ENCODE measurements at regions not wholly inside any gene's neighbourhood (a gene's known extent, or its start where the extent isn't known, plus 50 kb on each side); places are given as distances from the start of the nearest gene placed in this dataset.

DNA sequence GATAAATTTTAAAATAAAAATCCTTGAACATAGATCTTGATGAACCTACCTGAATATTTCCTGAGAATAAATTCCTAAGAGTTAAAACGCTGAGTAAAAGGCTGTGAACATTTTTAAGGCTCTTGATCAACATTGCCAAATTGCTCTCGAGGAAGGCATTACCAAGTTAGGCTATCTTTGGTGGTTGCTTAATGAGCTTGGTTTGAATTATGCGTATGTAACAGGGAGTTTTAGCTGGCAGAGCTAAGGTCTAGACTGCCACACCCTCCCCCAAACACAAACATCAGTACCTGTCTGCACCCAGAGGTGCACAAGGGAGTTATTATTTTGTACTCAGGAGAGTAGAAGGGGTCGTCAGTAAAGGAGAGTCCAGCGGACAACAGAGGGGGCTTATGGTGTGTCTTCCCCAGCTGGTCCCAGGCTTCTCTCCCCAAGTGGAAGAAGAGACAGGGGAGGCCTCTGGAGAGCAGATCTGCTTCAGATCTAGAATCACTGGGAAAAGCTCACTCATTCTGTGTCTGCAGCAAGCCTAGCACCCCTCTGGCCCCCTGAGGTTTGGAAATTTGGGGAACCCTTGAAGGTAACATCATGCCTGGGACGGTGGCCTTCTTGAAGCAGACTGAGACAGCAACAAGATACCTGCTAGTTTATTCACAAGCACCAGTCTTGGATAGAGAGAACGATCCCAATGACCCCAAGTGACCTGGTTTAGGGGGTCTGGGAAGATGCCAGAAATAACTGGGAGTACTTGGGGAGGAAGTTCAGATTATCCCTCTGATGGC, 197.2 kb upstream of the ID2 start:
- H3K4me3 ChIP-seq (ENCODE audit: low read length): no peak overlapping the region
- peaks cover 4% of the 10 kb centered on the region for H3K4me1 ChIP-seq (ENCODE audit: control insufficient read depth, insufficient read depth, low read length)
- DNase-seq: no peak
- no peaks in the 10 kb centered on the region for H3K36me3 ChIP-seq (ENCODE audit: control insufficient read depth, insufficient read depth, low read length)
- no peak overlapping the region for H3K27ac ChIP-seq (ENCODE audit: low read length)
- H3K27me3 ChIP-seq (ENCODE audit: control insufficient read depth, insufficient read depth, low read length): no peaks in the 10 kb centered on the region
- 100% methylated on average over 1 of the region's 7 CpGs for WGBS (ENCODE audit: insufficient coverage, low lambda C conversion rate)
- H3K9me3 ChIP-seq (ENCODE audit: control insufficient read depth, low read depth, low read length): no peaks in the 10 kb centered on the region

DNA sequence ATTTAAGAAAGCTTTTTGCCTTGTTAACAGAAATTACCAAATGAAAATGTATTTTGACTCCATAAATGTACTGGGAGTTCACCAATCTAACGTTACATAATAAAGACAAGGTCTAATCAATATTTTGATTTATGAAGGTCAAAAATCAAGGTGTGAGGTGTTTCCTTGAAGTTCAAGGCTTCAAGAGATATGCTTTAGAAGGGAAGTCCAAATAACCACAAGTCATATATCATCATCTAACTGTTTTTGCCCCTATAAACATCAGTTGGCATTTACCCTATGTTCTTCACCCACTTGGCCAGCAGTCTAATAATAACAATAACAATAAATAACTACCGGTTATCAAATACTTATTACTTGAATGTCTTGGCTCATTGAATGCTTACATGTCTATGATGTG, 196.1 kb upstream of the ID2 start:
- H3K9me3 ChIP-seq (ENCODE audit: control insufficient read depth, low read depth, low read length): no peaks in the 10 kb centered on the region
- no peaks in the 10 kb centered on the region for H3K36me3 ChIP-seq (ENCODE audit: control insufficient read depth, insufficient read depth, low read length)
- WGBS (ENCODE audit: insufficient coverage, low lambda C conversion rate): 100% methylated on average over 1 of the region's 2 CpGs
- DNase-seq: no peak
- H3K27ac ChIP-seq (ENCODE audit: low read length): no peak overlapping the region
- H3K4me1 ChIP-seq (ENCODE audit: control insufficient read depth, insufficient read depth, low read length): peaks cover 5% of the 10 kb centered on the region
- no peaks in the 10 kb centered on the region for H3K27me3 ChIP-seq (ENCODE audit: control insufficient read depth, insufficient read depth, low read length)
- H3K4me3 ChIP-seq (ENCODE audit: low read length): no peak overlapping the region

DNA sequence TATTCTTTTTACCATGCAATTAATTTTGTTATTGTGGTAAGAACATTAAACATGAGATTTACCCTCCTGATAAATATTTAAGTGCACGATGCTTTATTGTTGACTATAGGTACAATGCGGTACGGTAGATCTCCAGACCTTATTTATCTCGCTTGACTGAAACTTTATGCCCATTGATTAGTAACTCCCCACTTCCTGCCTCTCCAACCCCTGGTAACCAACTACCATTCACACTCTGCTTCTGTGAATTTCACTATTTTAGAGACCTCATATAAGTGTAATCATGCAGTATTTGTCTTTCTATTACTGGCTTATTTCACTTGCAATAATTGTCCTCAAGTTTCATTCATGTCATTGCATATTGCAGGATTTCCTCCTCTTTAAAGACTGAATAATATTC, 195.7 kb upstream of the ID2 start:
- WGBS (ENCODE audit: insufficient coverage, low lambda C conversion rate): 96% methylated on average over 4 of the region's 4 CpGs
- Histone ChIP-seq H3K27ac (ENCODE audit: low read length) (no peak overlapping the region), H3K4me1 (ENCODE audit: control insufficient read depth, insufficient read depth, low read length) (peaks cover 9% of the 10 kb centered on the region), H3K4me3 (ENCODE audit: low read length) (no peak overlapping the region), H3K27me3 (ENCODE audit: control insufficient read depth, insufficient read depth, low read length) (no peaks in the 10 kb centered on the region), H3K9me3 (ENCODE audit: control insufficient read depth, low read depth, low read length) (no peaks in the 10 kb centered on the region), H3K36me3 (ENCODE audit: control insufficient read depth, insufficient read depth, low read length) (no peaks in the 10 kb centered on the region)
- DNase-seq: no peak

DNA sequence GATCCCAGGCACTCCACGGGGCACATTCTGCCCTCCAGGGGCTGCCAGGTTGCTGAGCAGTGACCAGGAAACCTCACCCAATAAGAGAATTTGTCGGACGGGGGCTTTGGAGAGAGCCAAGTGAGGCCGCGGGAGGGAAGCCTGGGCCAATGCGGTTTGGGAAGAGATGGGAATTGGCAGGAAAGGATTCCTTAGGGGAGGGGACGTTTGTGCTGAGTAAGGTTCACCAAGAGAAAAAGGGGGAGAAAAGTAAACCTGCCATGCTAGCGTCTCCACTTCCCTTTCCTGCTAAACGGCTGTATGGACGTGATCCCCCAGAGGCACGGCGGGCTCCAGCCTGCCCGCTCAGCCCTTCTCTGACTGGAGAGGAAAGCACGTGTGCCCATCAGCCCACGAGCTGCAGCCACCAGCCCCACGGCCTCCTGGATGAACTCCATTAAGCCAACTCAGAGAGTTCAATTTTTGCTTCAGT, 194.4 kb upstream of the ID2 start:
- Histone ChIP-seq H3K36me3 (ENCODE audit: control insufficient read depth, insufficient read depth, low read length) (no peaks in the 10 kb centered on the region), H3K4me1 (ENCODE audit: control insufficient read depth, insufficient read depth, low read length) (peaks cover 21% of the 10 kb centered on the region), H3K4me3 (ENCODE audit: low read length) (no peak overlapping the region), H3K27ac (ENCODE audit: low read length) (no peak overlapping the region), H3K27me3 (ENCODE audit: control insufficient read depth, insufficient read depth, low read length) (no peaks in the 10 kb centered on the region), H3K9me3 (ENCODE audit: control insufficient read depth, low read depth, low read length) (no peaks in the 10 kb centered on the region)
- WGBS (ENCODE audit: insufficient coverage, low lambda C conversion rate): no CpG with 5 or more reads among the region's 16 CpGs
- no peak for DNase-seq

DNA sequence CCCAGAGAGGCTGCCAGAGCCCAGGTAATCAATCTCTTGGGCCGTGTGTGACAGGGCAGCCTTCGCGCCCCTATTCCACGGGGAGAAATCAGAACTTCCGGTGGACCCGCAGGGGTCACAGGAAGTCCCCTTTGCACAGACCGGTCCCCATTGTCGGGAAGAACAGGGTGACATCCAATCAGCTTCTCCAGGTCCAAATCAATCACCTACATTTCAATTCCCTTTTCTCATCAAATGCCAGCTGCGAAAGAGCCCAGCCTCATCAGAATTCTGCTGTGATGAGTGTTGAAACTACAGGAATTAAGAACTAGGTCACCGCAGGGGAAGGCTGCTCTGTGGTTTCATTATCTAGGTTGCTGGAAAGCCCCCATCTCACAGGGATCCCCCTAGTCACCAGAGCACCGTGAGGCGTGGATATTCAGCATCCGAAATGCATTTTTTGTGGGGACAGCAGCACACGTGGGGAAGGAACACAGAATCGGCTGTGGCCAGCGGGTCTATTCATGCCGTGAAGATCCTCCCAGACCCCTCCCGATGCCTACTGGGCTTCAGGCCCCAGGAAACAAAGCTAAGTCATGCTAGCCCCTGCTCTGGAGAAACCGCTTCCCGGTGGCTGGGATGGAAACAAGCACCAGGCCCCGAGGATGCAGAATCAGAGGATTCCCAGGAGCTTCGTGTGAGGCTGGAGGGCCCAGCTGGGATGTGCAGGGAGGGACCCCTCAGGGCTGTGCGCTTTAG, 193.7 kb upstream of the ID2 start:
- no peak overlapping the region for H3K27ac ChIP-seq (ENCODE audit: low read length)
- H3K27me3 ChIP-seq (ENCODE audit: control insufficient read depth, insufficient read depth, low read length): no peaks in the 10 kb centered on the region
- no peak for DNase-seq
- no peaks in the 10 kb centered on the region for H3K36me3 ChIP-seq (ENCODE audit: control insufficient read depth, insufficient read depth, low read length)
- H3K4me1 ChIP-seq (ENCODE audit: control insufficient read depth, insufficient read depth, low read length): peaks cover 24% of the 10 kb centered on the region
- no peak overlapping the region for H3K4me3 ChIP-seq (ENCODE audit: low read length)
- WGBS (ENCODE audit: insufficient coverage, low lambda C conversion rate): no CpG with 5 or more reads among the region's 23 CpGs
- H3K9me3 ChIP-seq (ENCODE audit: control insufficient read depth, low read depth, low read length): no peaks in the 10 kb centered on the region

DNA sequence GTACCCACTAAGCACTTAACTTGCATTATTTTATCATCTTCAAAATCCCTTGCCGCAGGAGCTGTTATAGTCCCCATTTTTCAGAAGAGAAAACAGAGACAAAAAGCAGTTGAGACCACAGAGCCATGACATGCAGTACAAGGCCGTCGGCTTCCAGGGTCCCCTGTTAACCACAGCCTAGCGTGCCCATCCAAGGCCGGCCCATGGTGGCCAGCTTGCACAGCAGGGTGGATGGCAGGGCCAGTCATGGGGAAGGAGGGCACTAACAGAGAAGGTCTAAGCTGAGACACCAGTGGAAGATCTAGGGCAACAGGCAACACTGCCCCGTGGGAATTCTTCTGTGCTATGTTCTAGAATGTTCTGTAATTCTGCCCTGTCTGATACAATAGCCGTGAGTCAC, 192.6 kb upstream of the ID2 start:
- no peaks in the 10 kb centered on the region for H3K27me3 ChIP-seq (ENCODE audit: control insufficient read depth, insufficient read depth, low read length)
- H3K4me3 ChIP-seq (ENCODE audit: low read length): no peak overlapping the region
- no peak for DNase-seq
- no peaks in the 10 kb centered on the region for H3K9me3 ChIP-seq (ENCODE audit: control insufficient read depth, low read depth, low read length)
- no CpG with 5 or more reads among the region's 7 CpGs for WGBS (ENCODE audit: insufficient coverage, low lambda C conversion rate)
- no peaks in the 10 kb centered on the region for H3K36me3 ChIP-seq (ENCODE audit: control insufficient read depth, insufficient read depth, low read length)
- H3K4me1 ChIP-seq (ENCODE audit: control insufficient read depth, insufficient read depth, low read length): peaks cover 31% of the 10 kb centered on the region
- H3K27ac ChIP-seq (ENCODE audit: low read length): no peak overlapping the region

DNA sequence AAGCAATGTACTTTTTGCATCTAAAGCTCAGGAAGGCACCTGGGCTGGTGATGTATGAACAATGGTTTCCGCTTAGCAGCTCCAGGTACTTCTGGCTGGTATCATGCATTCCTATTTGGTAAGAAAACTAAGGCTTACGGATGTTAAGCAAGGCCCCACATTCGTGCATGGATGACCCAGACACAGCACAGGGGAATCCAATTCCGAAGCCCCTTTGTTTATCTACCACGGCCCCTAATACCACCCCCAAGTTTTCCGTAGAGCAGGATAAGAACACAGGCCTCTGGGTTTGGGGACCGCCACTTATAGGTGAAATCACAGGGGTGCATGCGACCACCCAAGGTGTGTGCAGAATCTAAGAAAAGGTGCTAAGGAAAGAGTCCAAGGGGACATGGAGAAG, 192.1 kb upstream of the ID2 start:
- WGBS (ENCODE audit: insufficient coverage, low lambda C conversion rate): no CpG with 5 or more reads among the region's 8 CpGs

DNA sequence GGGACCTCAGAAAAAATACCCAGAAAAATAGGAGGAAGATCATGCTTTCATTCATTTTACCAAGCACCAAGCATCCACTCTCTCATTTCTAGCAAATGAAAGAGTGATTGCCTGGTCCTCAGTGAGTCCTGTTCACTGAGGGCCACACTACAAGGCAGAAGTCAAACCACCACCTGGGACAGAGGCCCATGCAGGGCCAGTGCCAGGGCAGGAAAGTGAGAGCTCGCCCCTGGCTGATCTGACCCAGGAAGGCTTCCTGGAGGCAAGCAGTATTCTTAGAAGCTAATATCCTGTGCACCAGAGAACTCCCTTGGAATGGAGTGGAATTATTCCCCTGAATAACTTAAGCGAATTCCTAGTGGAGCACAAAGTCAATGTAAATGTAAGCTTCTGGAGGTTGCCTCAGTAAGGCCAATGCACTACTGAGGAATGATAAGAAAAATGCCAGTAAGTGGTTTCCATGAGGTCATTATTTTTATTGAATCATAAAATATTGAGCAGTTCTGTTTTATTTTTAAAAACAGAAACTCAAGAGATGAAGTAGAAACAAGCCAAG, 191.6 kb upstream of the ID2 start:
- WGBS (ENCODE audit: insufficient coverage, low lambda C conversion rate): no CpG with 5 or more reads among the region's 2 CpGs
- H3K36me3 ChIP-seq (ENCODE audit: control insufficient read depth, insufficient read depth, low read length): no peaks in the 10 kb centered on the region
- H3K4me1 ChIP-seq (ENCODE audit: control insufficient read depth, insufficient read depth, low read length): peaks cover 31% of the 10 kb centered on the region
- H3K4me3 ChIP-seq (ENCODE audit: low read length): no peak overlapping the region
- peak overlapping the region; percentile 32 for H3K27ac ChIP-seq (ENCODE audit: low read length)
- no peak for DNase-seq
- H3K9me3 ChIP-seq (ENCODE audit: control insufficient read depth, low read depth, low read length): no peaks in the 10 kb centered on the region
- H3K27me3 ChIP-seq (ENCODE audit: control insufficient read depth, insufficient read depth, low read length): no peaks in the 10 kb centered on the region

More for the DNA sequence above, 192.1 kb upstream of the ID2 start:
- H3K4me3 ChIP-seq (ENCODE audit: low read length): no peak overlapping the region
- H3K4me1 ChIP-seq (ENCODE audit: control insufficient read depth, insufficient read depth, low read length): peaks cover 31% of the 10 kb centered on the region
- DNase-seq: no peak
- no peaks in the 10 kb centered on the region for H3K36me3 ChIP-seq (ENCODE audit: control insufficient read depth, insufficient read depth, low read length)
- H3K27ac ChIP-seq (ENCODE audit: low read length): no peak overlapping the region
- no peaks in the 10 kb centered on the region for H3K27me3 ChIP-seq (ENCODE audit: control insufficient read depth, insufficient read depth, low read length)
- H3K9me3 ChIP-seq (ENCODE audit: control insufficient read depth, low read depth, low read length): no peaks in the 10 kb centered on the region

DNA sequence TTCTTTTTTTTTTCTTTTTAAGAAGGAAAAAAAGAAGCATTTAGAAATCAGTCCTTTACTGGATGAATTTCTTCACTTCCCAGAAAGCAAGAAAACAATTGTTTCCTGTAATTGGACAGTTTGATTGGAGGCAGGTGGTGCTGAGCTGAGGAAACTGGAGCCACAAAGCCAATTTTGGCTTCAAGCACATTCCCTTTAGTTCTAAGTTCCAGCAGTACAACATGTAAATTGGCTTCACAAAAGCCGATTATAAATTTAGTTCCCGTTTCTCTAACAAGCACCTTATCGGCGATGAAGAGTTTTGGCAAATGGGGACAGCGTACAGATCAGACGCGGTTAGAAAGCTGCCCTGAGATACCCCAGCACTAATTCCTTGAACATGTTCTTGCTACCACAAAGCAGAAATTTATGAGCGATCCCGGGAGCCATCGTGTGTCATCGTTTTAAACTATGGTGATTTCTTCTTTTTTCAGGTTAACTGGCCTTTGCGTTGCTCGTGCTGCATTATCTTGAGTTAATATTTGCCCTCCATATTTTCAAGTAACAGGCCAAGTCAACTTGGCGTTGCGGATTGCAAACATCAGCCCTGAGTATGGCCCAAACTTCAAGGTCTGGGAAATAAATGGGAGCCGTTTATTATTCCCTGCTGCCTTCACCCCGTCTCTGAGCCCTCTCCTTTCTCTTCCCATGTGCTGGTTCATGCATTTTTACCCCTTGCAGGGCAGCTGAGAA, 190.4 kb upstream of the ID2 start:
- WGBS (ENCODE audit: insufficient coverage, low lambda C conversion rate): 50% methylated on average over 1 of the region's 17 CpGs
- no peaks in the 10 kb centered on the region for H3K27me3 ChIP-seq (ENCODE audit: control insufficient read depth, insufficient read depth, low read length)
- no peak for DNase-seq
- H3K4me1 ChIP-seq (ENCODE audit: control insufficient read depth, insufficient read depth, low read length): peaks cover 31% of the 10 kb centered on the region
- H3K4me3 ChIP-seq (ENCODE audit: low read length): no peak overlapping the region
- H3K27ac ChIP-seq (ENCODE audit: low read length): no peak overlapping the region
- H3K9me3 ChIP-seq (ENCODE audit: control insufficient read depth, low read depth, low read length): no peaks in the 10 kb centered on the region
- no peaks in the 10 kb centered on the region for H3K36me3 ChIP-seq (ENCODE audit: control insufficient read depth, insufficient read depth, low read length)

DNA sequence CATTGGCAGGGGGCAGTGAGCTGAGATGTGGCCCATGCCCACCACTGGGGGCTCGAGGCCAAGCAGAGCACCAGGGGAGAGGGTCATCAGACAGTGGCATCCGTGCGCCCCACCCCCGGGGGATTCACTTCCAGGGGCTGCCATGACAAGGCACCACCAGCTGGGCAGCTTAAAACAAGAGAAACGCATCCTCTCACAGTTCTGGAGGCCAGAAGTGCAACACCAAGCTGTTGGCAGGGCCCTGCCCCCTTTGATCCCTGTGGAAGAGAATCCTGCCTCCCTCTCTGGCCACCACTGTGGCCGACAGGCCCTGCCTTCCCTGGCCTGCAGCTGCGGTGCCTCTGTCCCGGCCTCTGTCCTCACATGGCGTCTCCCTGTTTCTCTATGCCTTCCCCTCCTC, 187.7 kb upstream of the ID2 start:
- Histone ChIP-seq H3K4me1 (ENCODE audit: control insufficient read depth, insufficient read depth, low read length) (peaks cover 44% of the 10 kb centered on the region), H3K36me3 (ENCODE audit: control insufficient read depth, insufficient read depth, low read length) (no peaks in the 10 kb centered on the region), H3K4me3 (ENCODE audit: low read length) (no peak overlapping the region), H3K9me3 (ENCODE audit: control insufficient read depth, low read depth, low read length) (no peaks in the 10 kb centered on the region), H3K27me3 (ENCODE audit: control insufficient read depth, insufficient read depth, low read length) (no peaks in the 10 kb centered on the region), H3K27ac (ENCODE audit: low read length) (no peak overlapping the region)
- no peak for DNase-seq
- 96% methylated on average over 4 of the region's 9 CpGs for WGBS (ENCODE audit: insufficient coverage, low lambda C conversion rate)
